Non-pigmented ciliary epithelial cell (primary cell): ENCODE measurements at regions not wholly inside any gene's neighbourhood (a gene's known extent, or its start where the extent isn't known, plus 50 kb on each side); places are given as distances from the start of the nearest gene placed in this dataset.
"Not testable (repeated sequence)": the region's sequence is repeated elsewhere in the genome, so short reads cannot be mapped to it uniquely, and the experiment has no call there.

Experiments
- DNase-seq: peaks from one replicate; pipeline ENCODE4 v3.0.0-alpha.2; 2010; ENCODE audit warnings: low read depth

GRCh38 chr5:53733853-53734252 lies 173.4 kb downstream of the NDUFS4 start:
- no peak for DNase-seq

GRCh38 chr5:53738105-53738504 lies 177.7 kb downstream of the NDUFS4 start:
- DNase-seq: no peak

GRCh38 chr5:53739111-53739510 lies 178.7 kb downstream of the NDUFS4 start:
- DNase-seq: no peak

GRCh38 chr5:53749621-53750020 lies 189.2 kb downstream of the NDUFS4 start:
- no peak for DNase-seq

- not testable (repeated sequence) for DNase-seq
Observed at GRCh38 chr5:53752282-53752681, 191.8 kb downstream of the NDUFS4 start.

GRCh38 chr5:53766673-53767072 lies 206.2 kb downstream of the NDUFS4 start:
- no peak for DNase-seq

- DNase-seq: no peak
Observed at GRCh38 chr5:53777864-53778618, 217.6 kb downstream of the NDUFS4 start.

- DNase-seq: peak; percentile 24
Observed at GRCh38 chr5:53779541-53779981, 219.1 kb downstream of the NDUFS4 start.

GRCh38 chr5:53782620-53783019 lies 222.2 kb downstream of the NDUFS4 start:
- peak; percentile 14 for DNase-seq

GRCh38 chr5:53783624-53784228 lies 223.3 kb downstream of the NDUFS4 start:
- DNase-seq: no peak

- DNase-seq: no peak
Observed at GRCh38 chr5:53784596-53784995, 224.2 kb downstream of the NDUFS4 start.

- no peak for DNase-seq
Observed at GRCh38 chr5:53785924-53786323, 225.5 kb downstream of the NDUFS4 start.

- no peak for DNase-seq
Observed at GRCh38 chr5:53790026-53790425, 229.6 kb downstream of the NDUFS4 start.

GRCh38 chr5:53792338-53792737 lies 231.9 kb downstream of the NDUFS4 start:
- DNase-seq: no peak

GRCh38 chr5:53799644-53800043 lies 239.2 kb downstream of the NDUFS4 start:
- not testable (repeated sequence) for DNase-seq

GRCh38 chr5:53808392-53808791 lies 248.0 kb downstream of the NDUFS4 start:
- DNase-seq: not testable (repeated sequence)

GRCh38 chr5:53814819-53815218 lies 254.4 kb downstream of the NDUFS4 start:
- DNase-seq: no peak

- no peak for DNase-seq
Observed at GRCh38 chr5:53815471-53815870, 255.0 kb downstream of the NDUFS4 start.

- no peak for DNase-seq
Observed at GRCh38 chr5:53817183-53817582, 256.7 kb downstream of the NDUFS4 start.

GRCh38 chr5:53819482-53819881 lies 259.0 kb downstream of the NDUFS4 start:
- no peak for DNase-seq

GRCh38 chr5:53820119-53820801 lies 259.8 kb downstream of the NDUFS4 start:
- no peak for DNase-seq

GRCh38 chr5:53820802-53821171 lies 260.3 kb downstream of the NDUFS4 start:
- no peak for DNase-seq

- no peak for DNase-seq
Observed at GRCh38 chr5:53825016-53825415, 264.6 kb downstream of the NDUFS4 start.
